Karpas-422 (cell line): ENCODE measurements at regions not wholly inside any gene's neighbourhood (a gene's known extent, or its start where the extent isn't known, plus 50 kb on each side); places are given as distances from the start of the nearest gene placed in this dataset.

ENCODE experiments used
- DNase-seq: peaks from one replicate; pipeline ENCODE4 v3.0.0-alpha.2; 2015
- H2AFZ ChIP-seq: fragments of 200-600 bp; sonication (generic); 2 replicates; pipeline ENCODE4 v1.6.1; 2014; ENCODE audit warnings: antibody characterized with exemption, low read length, mixed read lengths
- H3K27ac ChIP-seq: fragments of 200-600 bp; sonication (generic); 2 replicates; pipeline ENCODE4 v1.5.1; 2014; ENCODE audit warnings: mild to moderate bottlenecking, low read length, moderate library complexity
- H3K27me3 ChIP-seq: fragments of 200-600 bp; sonication (generic); 2 replicates; pipeline ENCODE4 v1.6.1; 2014; ENCODE audit warnings: low read length, mixed read lengths
- H3K36me3 ChIP-seq: fragments of 200-600 bp; sonication (generic); 2 replicates; pipeline ENCODE4 v1.6.1; 2014; ENCODE audit warnings: low read length, mixed read lengths; ENCODE audit not compliant: insufficient read depth
- H3K4me1 ChIP-seq: fragments of 200-600 bp; sonication (generic); 2 replicates; pipeline ENCODE4 v1.6.1; 2014; ENCODE audit warnings: mild to moderate bottlenecking, low read length, mixed read lengths
- H3K4me2 ChIP-seq: fragments of 200-600 bp; sonication (generic); 2 replicates; pipeline ENCODE4 v1.6.1; 2014; ENCODE audit warnings: low read length, low read depth, mild to moderate bottlenecking; ENCODE audit not compliant: poor library complexity, severe bottlenecking
- H3K4me3 ChIP-seq: fragments of 200-600 bp; sonication (generic); 2 replicates; pipeline ENCODE4 v1.5.1; 2014; ENCODE audit warnings: mild to moderate bottlenecking, antibody characterized with exemption, low read length, mixed read lengths
- H3K79me2 ChIP-seq: fragments of 200-600 bp; sonication (generic); 2 replicates; pipeline ENCODE4 v1.6.1; 2014; ENCODE audit warnings: mild to moderate bottlenecking, low read length, mixed read lengths
- H3K9ac ChIP-seq: fragments of 200-600 bp; sonication (generic); 2 replicates; pipeline ENCODE4 v1.6.0; 2014; ENCODE audit warnings: low read length
- H3K9me2 ChIP-seq: fragments of 200-600 bp; sonication (generic), shearing (Covaris generic); replicated peaks from 2 replicates; pipeline ENCODE4 v1.6.0; 2014; ENCODE audit warnings: mild to moderate bottlenecking, low read length, moderate library complexity; ENCODE audit not compliant: insufficient read depth
- H3K9me3 ChIP-seq: fragments of 300-700, 200-600 bp; sonication (generic); 2 replicates; pipeline ENCODE4 v1.6.1; 2014; ENCODE audit warnings: low read length, mixed read lengths
- H4K20me1 ChIP-seq: fragments of 200-600 bp; sonication (generic); 2 replicates; pipeline ENCODE4 v1.6.1; 2014; ENCODE audit warnings: mild to moderate bottlenecking, antibody characterized with exemption, low read length, low read depth; ENCODE audit not compliant: insufficient read depth

DNA sequence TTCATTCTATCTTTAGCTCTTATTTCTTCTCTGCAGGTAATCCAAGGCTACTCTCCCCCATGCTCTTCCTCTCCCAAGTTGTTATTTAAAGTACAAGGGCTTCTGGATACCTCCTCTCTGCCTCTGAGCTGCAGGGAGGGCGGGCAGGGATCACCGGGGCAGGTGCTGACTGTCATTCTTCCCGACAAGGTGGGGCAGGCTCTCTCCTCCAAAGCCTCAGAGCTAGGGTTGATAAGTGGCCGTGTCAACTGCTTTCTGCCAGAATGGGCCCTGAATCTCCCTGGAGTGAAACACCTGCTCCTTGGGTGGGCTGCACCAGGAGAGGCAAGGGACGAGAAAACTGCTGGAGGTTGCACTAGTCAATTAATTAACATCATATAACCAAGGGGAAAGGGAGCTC is 250.3 kb downstream of the SLC4A3 start:
- Histone ChIP-seq H3K36me3 (0 out of 2 replicates have a peak, but pooled peaks cover 5% of the 10 kb centered on the region), H3K9ac (no peak overlapping the region), H4K20me1 (no peaks in the 10 kb centered on the region), H3K9me3 (no peaks in the 10 kb centered on the region), H3K4me3 (no peak overlapping the region), H3K9me2 (no peaks in the 10 kb centered on the region), H3K79me2 (no peaks in the 10 kb centered on the region), H3K27ac (no peak overlapping the region), H3K4me2 (no peak overlapping the region), H3K27me3 (no peaks in the 10 kb centered on the region), H3K4me1 (peaks cover 8% of the 10 kb centered on the region), H2AFZ (no peak overlapping the region)
- DNase-seq = no peak

GRCh38 chr2:219878516-219878915 is 251.1 kb downstream of the SLC4A3 start:
- Histone ChIP-seq H3K9me3 (no peaks in the 10 kb centered on the region), H3K4me2 (no peak overlapping the region), H3K27ac (no peak overlapping the region), H3K79me2 (no peaks in the 10 kb centered on the region), H3K9ac (no peak overlapping the region), H3K4me3 (no peak overlapping the region), H2AFZ (no peak overlapping the region), H3K9me2 (no peaks in the 10 kb centered on the region), H3K36me3 (0 out of 2 replicates have a peak, but pooled peaks cover 5% of the 10 kb centered on the region), H4K20me1 (no peaks in the 10 kb centered on the region), H3K27me3 (no peaks in the 10 kb centered on the region), H3K4me1 (peaks cover 8% of the 10 kb centered on the region)
- no peak for DNase-seq

- Histone ChIP-seq H3K27me3 (no peaks in the 10 kb centered on the region), H3K4me2 (no peak overlapping the region), H3K36me3 (0 out of 2 replicates have a peak, but pooled peaks cover 5% of the 10 kb centered on the region), H3K27ac (no peak overlapping the region), H3K9me2 (no peaks in the 10 kb centered on the region), H3K9me3 (no peaks in the 10 kb centered on the region), H3K9ac (no peak overlapping the region), H3K4me1 (peaks cover 8% of the 10 kb centered on the region), H3K4me3 (no peak overlapping the region), H3K79me2 (peaks cover 4% of the 10 kb centered on the region; the same call in 1 of the 2 replicates), H2AFZ (no peak overlapping the region), H4K20me1 (no peaks in the 10 kb centered on the region)
- no peak for DNase-seq
Measured at GRCh38 chr2:219881851-219882250, 254.4 kb downstream of the SLC4A3 start.

GRCh38 chr2:219886615-219887014 is 259.2 kb downstream of the SLC4A3 start:
- H3K36me3 ChIP-seq = no peaks in the 10 kb centered on the region

DNA sequence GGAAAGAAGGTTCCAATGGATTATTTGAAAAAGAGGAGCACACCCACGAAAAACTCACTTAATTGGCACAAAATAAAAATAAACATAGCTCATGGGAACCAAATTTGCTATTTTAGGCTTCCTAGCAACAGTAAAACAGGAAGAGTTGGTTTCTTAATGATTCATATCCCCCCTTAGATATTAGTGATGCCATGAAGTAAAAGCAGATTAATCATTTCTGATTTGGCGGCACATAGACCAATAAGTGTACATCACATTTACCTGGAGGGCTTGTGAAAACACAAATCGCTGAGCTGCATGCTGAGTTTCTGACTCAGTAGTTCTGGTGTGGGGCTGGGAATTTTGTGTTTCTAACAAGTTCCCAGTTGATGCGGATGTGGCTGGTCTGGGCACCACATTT is 260.4 kb downstream of the SLC4A3 start:
- H3K9me3 ChIP-seq = no peaks in the 10 kb centered on the region
- DNase-seq = no peak
- H3K4me3 ChIP-seq = no peak overlapping the region
- H3K4me1 ChIP-seq = no peaks in the 10 kb centered on the region
- H3K36me3 ChIP-seq = no peaks in the 10 kb centered on the region
- no peak overlapping the region for H3K4me2 ChIP-seq
- H4K20me1 ChIP-seq = no peaks in the 10 kb centered on the region
- H3K27me3 ChIP-seq = no peaks in the 10 kb centered on the region
- H3K9ac ChIP-seq = no peak overlapping the region
- peaks cover 4% of the 10 kb centered on the region; the same call in 1 of the 2 replicates for H3K79me2 ChIP-seq
- H2AFZ ChIP-seq = no peak overlapping the region
- H3K27ac ChIP-seq = no peak overlapping the region
- no peaks in the 10 kb centered on the region for H3K9me2 ChIP-seq

More at GRCh38 chr2:219886615-219887014, 259.2 kb downstream of the SLC4A3 start:
- H3K4me2 ChIP-seq = no peak overlapping the region
- no peak overlapping the region for H3K4me3 ChIP-seq
- no peaks in the 10 kb centered on the region for H3K27me3 ChIP-seq
- H3K9me2 ChIP-seq = no peaks in the 10 kb centered on the region
- H3K4me1 ChIP-seq = no peaks in the 10 kb centered on the region
- H3K27ac ChIP-seq = no peak overlapping the region
- no peaks in the 10 kb centered on the region for H4K20me1 ChIP-seq
- DNase-seq = no peak
- no peak overlapping the region for H2AFZ ChIP-seq
- peaks cover 4% of the 10 kb centered on the region; the same call in 1 of the 2 replicates for H3K79me2 ChIP-seq
- no peaks in the 10 kb centered on the region for H3K9me3 ChIP-seq
- no peak overlapping the region for H3K9ac ChIP-seq

DNA sequence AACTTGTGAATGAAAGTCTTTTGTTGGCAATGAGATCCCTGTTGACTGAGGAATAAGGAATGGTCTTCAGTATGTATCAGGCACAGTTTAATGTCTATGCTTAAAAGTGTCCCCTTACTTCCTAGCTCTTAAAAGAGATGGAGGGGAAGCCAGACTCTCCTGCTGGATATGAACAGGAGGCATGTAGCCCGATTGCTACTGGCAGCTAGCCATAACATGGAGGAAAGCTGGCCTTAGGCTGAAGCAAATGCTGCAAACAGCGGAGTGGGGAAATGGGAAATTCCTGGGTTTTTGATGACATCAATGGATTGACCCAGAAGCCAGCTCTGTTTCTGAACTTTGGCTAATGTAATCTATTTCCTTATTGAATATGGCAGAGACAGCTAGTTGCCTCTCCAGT is 266.1 kb downstream of the SLC4A3 start:
- no peak overlapping the region for H2AFZ ChIP-seq
- no peak for DNase-seq
- H3K9me2 ChIP-seq = no peaks in the 10 kb centered on the region
- H3K79me2 ChIP-seq = no peaks in the 10 kb centered on the region
- H3K27ac ChIP-seq = no peak overlapping the region
- H3K4me3 ChIP-seq = no peak overlapping the region
- H3K4me2 ChIP-seq = no peak overlapping the region
- no peaks in the 10 kb centered on the region for H3K9me3 ChIP-seq
- H3K27me3 ChIP-seq = no peaks in the 10 kb centered on the region
- no peaks in the 10 kb centered on the region for H3K36me3 ChIP-seq
- no peaks in the 10 kb centered on the region for H4K20me1 ChIP-seq
- no peaks in the 10 kb centered on the region for H3K4me1 ChIP-seq
- no peak overlapping the region for H3K9ac ChIP-seq

DNA sequence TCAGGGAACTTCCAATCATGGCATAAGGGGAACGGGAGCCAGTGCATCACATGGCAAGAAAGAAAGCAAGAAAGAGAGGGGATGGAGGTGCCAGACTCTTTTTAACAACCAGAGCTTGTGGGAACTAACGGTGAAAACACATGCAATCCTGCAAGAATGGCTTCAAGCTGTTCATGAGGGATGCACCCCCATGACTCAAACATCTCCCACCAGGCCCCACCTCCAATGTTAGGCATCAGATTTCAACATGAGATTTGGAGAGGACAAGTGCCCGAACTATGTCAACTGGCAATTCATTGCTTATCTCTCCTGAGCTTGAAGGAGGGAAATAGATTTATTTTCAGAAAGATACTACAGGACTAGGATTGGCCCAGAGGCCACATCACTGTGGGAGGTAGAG is 270.0 kb downstream of the SLC4A3 start:
- no peak for DNase-seq
- Histone ChIP-seq H4K20me1 (no peaks in the 10 kb centered on the region), H2AFZ (no peak overlapping the region), H3K79me2 (no peaks in the 10 kb centered on the region), H3K9me2 (no peaks in the 10 kb centered on the region), H3K27ac (no peak overlapping the region), H3K4me1 (peaks cover 16% of the 10 kb centered on the region), H3K4me3 (no peak overlapping the region), H3K36me3 (no peaks in the 10 kb centered on the region), H3K27me3 (no peaks in the 10 kb centered on the region), H3K9me3 (no peaks in the 10 kb centered on the region), H3K4me2 (no peak overlapping the region), H3K9ac (no peak overlapping the region)

- Histone ChIP-seq H2AFZ (no peak overlapping the region), H4K20me1 (no peaks in the 10 kb centered on the region), H3K4me3 (no peak overlapping the region), H3K4me2 (no peak overlapping the region), H3K9ac (no peak overlapping the region), H3K36me3 (no peaks in the 10 kb centered on the region), H3K4me1 (peaks cover 16% of the 10 kb centered on the region), H3K79me2 (no peaks in the 10 kb centered on the region), H3K9me2 (no peaks in the 10 kb centered on the region), H3K27ac (peak overlapping the region; percentile 49), H3K9me3 (no peaks in the 10 kb centered on the region), H3K27me3 (no peaks in the 10 kb centered on the region)
- DNase-seq = peak; percentile 59
Measured at GRCh38 chr2:219901155-219901554, 273.7 kb downstream of the SLC4A3 start.
